ENCODE measurements at regions not wholly inside any gene's neighbourhood (a gene's known extent, or its start where the extent isn't known, plus 50 kb on each side); places are given as distances from the start of the nearest gene placed in this dataset.
A peak's percentile ranks its signal among the peaks of the same experiment; 100 is the strongest.

- H3K27me3 ChIP-seq (ENCODE audit: insufficient read depth, poor library complexity, severe bottlenecking) = no peaks in the 10 kb centered on the region
- no peak for DNase-seq (ENCODE audit: low spot score)
- H3K9me3 ChIP-seq (ENCODE audit: severe bottlenecking) = no peaks in the 10 kb centered on the region
- no peak for TF ChIP-seq CTCF (IDR thresholded peaks at IDR 0.05; ENCODE audit: poor library complexity, severe bottlenecking)
- no peaks in the 10 kb centered on the region for H3K4me1 ChIP-seq (ENCODE audit: insufficient read depth, poor library complexity, severe bottlenecking)
- no peak for ATAC-seq (ENCODE audit: low read depth)
- no peak overlapping the region for H3K27ac ChIP-seq (ENCODE audit: poor library complexity, severe bottlenecking)
- H3K36me3 ChIP-seq (ENCODE audit: low read depth) = no peaks in the 10 kb centered on the region
- no peak overlapping the region for H3K4me3 ChIP-seq (ENCODE audit: severe bottlenecking)
Observed at GRCh38 chr6:105795913-105796517, 290.1 kb upstream of the PRDM1 start.

- DNase-seq (ENCODE audit: low spot score) (no peak), ATAC-seq (ENCODE audit: low read depth) (no peak)
- Histone ChIP-seq H3K4me1 (ENCODE audit: insufficient read depth, poor library complexity, severe bottlenecking) (no peaks in the 10 kb centered on the region), H3K36me3 (ENCODE audit: low read depth) (no peaks in the 10 kb centered on the region), H3K9me3 (ENCODE audit: severe bottlenecking) (no peaks in the 10 kb centered on the region), H3K27me3 (ENCODE audit: insufficient read depth, poor library complexity, severe bottlenecking) (no peaks in the 10 kb centered on the region), H3K27ac (ENCODE audit: poor library complexity, severe bottlenecking) (no peak overlapping the region), H3K4me3 (ENCODE audit: severe bottlenecking) (no peak overlapping the region)
- TF ChIP-seq CTCF (IDR thresholded peaks at IDR 0.05; ENCODE audit: poor library complexity, severe bottlenecking) = no peak
Observed at GRCh38 chr6:105795366-105795765, 290.8 kb upstream of the PRDM1 start.

- H3K27ac ChIP-seq (ENCODE audit: poor library complexity, severe bottlenecking) = no peak overlapping the region
- H3K36me3 ChIP-seq (ENCODE audit: low read depth) = no peaks in the 10 kb centered on the region
- H3K9me3 ChIP-seq (ENCODE audit: severe bottlenecking) = no peaks in the 10 kb centered on the region
- H3K4me1 ChIP-seq (ENCODE audit: insufficient read depth, poor library complexity, severe bottlenecking) = no peaks in the 10 kb centered on the region
- ATAC-seq (ENCODE audit: low read depth) = no peak
- no peak overlapping the region for H3K4me3 ChIP-seq (ENCODE audit: severe bottlenecking)
- no peaks in the 10 kb centered on the region for H3K27me3 ChIP-seq (ENCODE audit: insufficient read depth, poor library complexity, severe bottlenecking)
- DNase-seq (ENCODE audit: low spot score) = no peak
- no peak for TF ChIP-seq CTCF (IDR thresholded peaks at IDR 0.05; ENCODE audit: poor library complexity, severe bottlenecking)
Observed at GRCh38 chr6:105794870-105795269, 291.3 kb upstream of the PRDM1 start.

GRCh38 chr6:105794239-105794638 is 291.9 kb upstream of the PRDM1 start:
- TF ChIP-seq CTCF (IDR thresholded peaks at IDR 0.05; ENCODE audit: poor library complexity, severe bottlenecking) = no peak
- Histone ChIP-seq H3K9me3 (ENCODE audit: severe bottlenecking) (no peaks in the 10 kb centered on the region), H3K4me3 (ENCODE audit: severe bottlenecking) (no peak overlapping the region), H3K27ac (ENCODE audit: poor library complexity, severe bottlenecking) (no peak overlapping the region), H3K36me3 (ENCODE audit: low read depth) (no peaks in the 10 kb centered on the region), H3K4me1 (ENCODE audit: insufficient read depth, poor library complexity, severe bottlenecking) (no peaks in the 10 kb centered on the region), H3K27me3 (ENCODE audit: insufficient read depth, poor library complexity, severe bottlenecking) (no peaks in the 10 kb centered on the region)
- DNase-seq (ENCODE audit: low spot score) (no peak), ATAC-seq (ENCODE audit: low read depth) (no peak)

- ATAC-seq (ENCODE audit: low read depth) (no peak; the same call in 2 of the 3 replicates), DNase-seq (ENCODE audit: low spot score) (no peak)
- no peaks in the 10 kb centered on the region for H3K27me3 ChIP-seq (ENCODE audit: insufficient read depth, poor library complexity, severe bottlenecking)
- H3K27ac ChIP-seq (ENCODE audit: poor library complexity, severe bottlenecking) = no peak overlapping the region
- TF ChIP-seq CTCF (IDR thresholded peaks at IDR 0.05; ENCODE audit: poor library complexity, severe bottlenecking) = peak; percentile 26
- no peaks in the 10 kb centered on the region for H3K4me1 ChIP-seq (ENCODE audit: insufficient read depth, poor library complexity, severe bottlenecking)
- H3K4me3 ChIP-seq (ENCODE audit: severe bottlenecking) = no peak overlapping the region
- H3K9me3 ChIP-seq (ENCODE audit: severe bottlenecking) = no peaks in the 10 kb centered on the region
- H3K36me3 ChIP-seq (ENCODE audit: low read depth) = no peaks in the 10 kb centered on the region
Observed at GRCh38 chr6:105793130-105793529, 293.0 kb upstream of the PRDM1 start.

All from RWPE2 (cell line).